ENCODE measurements at regions not wholly inside any gene's neighbourhood (a gene's known extent, or its start where the extent isn't known, plus 50 kb on each side); places are given as distances from the start of the nearest gene placed in this dataset.

DNA sequence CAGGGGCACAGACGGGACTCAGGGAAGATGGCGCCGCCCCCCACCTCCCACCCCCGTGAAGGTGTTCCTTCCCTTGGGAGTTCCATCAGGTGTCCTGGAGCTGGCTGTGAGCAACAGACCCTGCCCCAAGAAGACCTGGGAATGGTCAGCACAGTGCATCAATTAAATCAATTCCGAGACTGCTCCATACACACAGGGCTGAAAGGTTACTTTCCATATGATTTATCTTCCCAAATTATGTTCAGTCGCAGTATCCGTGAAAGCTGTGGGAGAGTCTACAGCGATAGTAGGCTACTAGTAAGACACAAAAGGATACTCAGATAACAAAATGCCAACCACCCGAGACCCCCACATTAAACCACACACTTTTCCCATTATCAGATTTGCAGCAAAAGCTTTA lies 71.8 kb upstream of the PABPC3 start:
- H3K27ac Mint-ChIP-seq (ENCODE audit: unreplicated experiment), result no peak overlapping the region
- H3K27me3 Mint-ChIP-seq (ENCODE audit: low read depth), result peaks cover 58% of the 10 kb centered on the region
- H3K4me3 Mint-ChIP-seq (ENCODE audit: unreplicated experiment), result no peak overlapping the region
- no peak for DNase-seq (ENCODE audit: low spot score)
- peaks cover 2% of the 10 kb centered on the region for H3K36me3 Mint-ChIP-seq (ENCODE audit: low read depth)
- no peaks in the 10 kb centered on the region for H3K4me1 Mint-ChIP-seq (ENCODE audit: low read depth)
- TF ChIP-seq, protein P1, sequence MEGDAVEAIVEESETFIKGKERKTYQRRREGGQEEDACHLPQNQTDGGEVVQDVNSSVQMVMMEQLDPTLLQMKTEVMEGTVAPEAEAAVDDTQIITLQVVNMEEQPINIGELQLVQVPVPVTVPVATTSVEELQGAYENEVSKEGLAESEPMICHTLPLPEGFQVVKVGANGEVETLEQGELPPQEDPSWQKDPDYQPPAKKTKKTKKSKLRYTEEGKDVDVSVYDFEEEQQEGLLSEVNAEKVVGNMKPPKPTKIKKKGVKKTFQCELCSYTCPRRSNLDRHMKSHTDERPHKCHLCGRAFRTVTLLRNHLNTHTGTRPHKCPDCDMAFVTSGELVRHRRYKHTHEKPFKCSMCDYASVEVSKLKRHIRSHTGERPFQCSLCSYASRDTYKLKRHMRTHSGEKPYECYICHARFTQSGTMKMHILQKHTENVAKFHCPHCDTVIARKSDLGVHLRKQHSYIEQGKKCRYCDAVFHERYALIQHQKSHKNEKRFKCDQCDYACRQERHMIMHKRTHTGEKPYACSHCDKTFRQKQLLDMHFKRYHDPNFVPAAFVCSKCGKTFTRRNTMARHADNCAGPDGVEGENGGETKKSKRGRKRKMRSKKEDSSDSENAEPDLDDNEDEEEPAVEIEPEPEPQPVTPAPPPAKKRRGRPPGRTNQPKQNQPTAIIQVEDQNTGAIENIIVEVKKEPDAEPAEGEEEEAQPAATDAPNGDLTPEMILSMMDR (IDR thresholded peaks at IDR 0.05), result no peak
- no peaks in the 10 kb centered on the region for H3K9me3 Mint-ChIP-seq (ENCODE audit: low read depth)

DNA sequence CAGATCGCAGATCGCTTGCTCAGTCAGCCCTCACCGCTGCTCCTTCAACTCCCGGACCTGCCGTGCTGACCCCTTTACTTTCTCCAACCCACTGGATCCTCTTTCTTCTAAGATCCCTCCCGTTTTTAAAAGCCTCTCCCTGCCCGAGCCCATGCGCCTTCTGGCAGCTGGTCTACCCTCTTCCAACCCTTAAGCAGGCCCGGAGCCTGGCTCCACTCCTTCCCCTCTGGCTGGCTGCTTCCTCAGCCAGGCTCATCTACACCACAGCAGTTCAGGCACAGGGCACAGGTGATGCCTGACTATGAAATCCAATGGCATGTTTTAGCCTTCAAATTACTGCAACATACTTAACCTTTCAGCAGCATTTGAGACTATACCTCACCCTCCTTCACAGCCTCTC lies 63.8 kb upstream of the PABPC3 start:
- no peaks in the 10 kb centered on the region for H3K4me1 Mint-ChIP-seq (ENCODE audit: low read depth)
- no peaks in the 10 kb centered on the region for H3K9me3 Mint-ChIP-seq (ENCODE audit: low read depth)
- H3K36me3 Mint-ChIP-seq (ENCODE audit: low read depth), result no peaks in the 10 kb centered on the region
- no peak overlapping the region for H3K27ac Mint-ChIP-seq (ENCODE audit: unreplicated experiment)
- TF ChIP-seq, protein P1 (IDR thresholded peaks at IDR 0.05), result no peak
- H3K4me3 Mint-ChIP-seq (ENCODE audit: unreplicated experiment), result no peak overlapping the region
- no peak for DNase-seq (ENCODE audit: low spot score)
- peaks cover 51% of the 10 kb centered on the region for H3K27me3 Mint-ChIP-seq (ENCODE audit: low read depth)

DNA sequence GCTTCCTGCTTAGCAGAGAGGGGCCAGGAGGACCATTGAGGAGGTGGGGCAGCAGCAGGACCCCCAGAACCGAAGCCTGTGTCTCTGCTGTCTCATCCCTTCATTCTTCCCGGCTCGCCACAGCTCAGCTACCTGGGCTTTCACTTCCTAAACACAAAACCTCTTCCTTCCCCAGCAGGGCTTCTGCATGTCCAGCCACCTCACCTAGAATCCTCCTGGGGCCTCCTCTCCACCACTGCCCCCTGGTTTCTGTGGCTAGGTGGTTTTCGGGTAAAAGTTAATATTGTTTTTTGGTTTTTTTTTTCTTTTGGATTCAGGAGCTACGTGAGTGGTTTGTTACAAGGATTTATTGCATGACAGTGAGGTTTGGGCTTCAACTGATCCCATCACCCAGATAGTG lies 61.8 kb upstream of the PABPC3 start:
- peaks cover 51% of the 10 kb centered on the region for H3K27me3 Mint-ChIP-seq (ENCODE audit: low read depth)
- no peaks in the 10 kb centered on the region for H3K4me1 Mint-ChIP-seq (ENCODE audit: low read depth)
- H3K27ac Mint-ChIP-seq (ENCODE audit: unreplicated experiment), result no peak overlapping the region
- no peak overlapping the region for H3K4me3 Mint-ChIP-seq (ENCODE audit: unreplicated experiment)
- H3K36me3 Mint-ChIP-seq (ENCODE audit: low read depth), result no peaks in the 10 kb centered on the region
- TF ChIP-seq, protein P1 (IDR thresholded peaks at IDR 0.05), result no peak
- H3K9me3 Mint-ChIP-seq (ENCODE audit: low read depth), result no peaks in the 10 kb centered on the region
- DNase-seq (ENCODE audit: low spot score), result no peak

DNA sequence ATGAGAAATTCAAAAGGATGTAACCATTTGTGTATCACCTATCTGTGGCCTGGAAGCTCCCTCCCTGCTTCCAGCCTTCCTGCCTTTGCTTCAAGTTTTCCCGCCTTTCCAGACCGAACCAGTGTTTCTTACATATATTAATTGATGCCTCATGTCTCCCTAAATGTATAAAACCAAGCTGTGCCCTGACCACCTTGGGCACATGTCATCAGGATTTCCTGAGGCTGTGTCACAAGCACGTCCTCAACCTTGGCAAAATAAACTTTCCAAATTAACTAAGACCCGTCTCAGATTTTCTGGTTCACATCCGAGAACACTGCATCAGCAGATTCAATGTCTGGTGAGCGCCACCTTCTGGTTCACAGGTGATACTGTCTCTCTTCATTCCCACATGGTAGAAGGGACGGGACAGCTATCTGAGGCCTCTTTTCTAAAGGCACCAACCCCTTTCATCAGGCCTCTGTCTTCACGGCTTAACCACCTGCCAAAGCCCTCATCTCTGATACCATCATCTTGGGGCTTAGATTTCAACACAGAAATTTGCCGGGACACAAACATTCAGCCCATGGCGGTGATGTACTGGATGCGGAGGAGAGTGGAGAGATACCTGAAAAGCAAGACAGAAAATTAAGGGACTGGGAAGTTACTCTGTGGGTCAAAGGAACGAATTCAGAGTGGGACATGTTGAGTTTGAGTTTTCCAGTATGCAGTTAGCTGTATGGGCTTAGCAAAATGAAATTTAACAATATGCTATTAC lies 58.7 kb upstream of the PABPC3 start:
- Mint-ChIP-seq H3K27me3 (ENCODE audit: low read depth) (peaks cover 57% of the 10 kb centered on the region), H3K36me3 (ENCODE audit: low read depth) (no peaks in the 10 kb centered on the region), H3K4me3 (ENCODE audit: unreplicated experiment) (no peak overlapping the region), H3K27ac (ENCODE audit: unreplicated experiment) (no peak overlapping the region), H3K4me1 (ENCODE audit: low read depth) (no peaks in the 10 kb centered on the region), H3K9me3 (ENCODE audit: low read depth) (no peaks in the 10 kb centered on the region)
- TF ChIP-seq, protein P1 (IDR thresholded peaks at IDR 0.05), result peak; percentile 87
- no peak for DNase-seq (ENCODE audit: low spot score)

DNA sequence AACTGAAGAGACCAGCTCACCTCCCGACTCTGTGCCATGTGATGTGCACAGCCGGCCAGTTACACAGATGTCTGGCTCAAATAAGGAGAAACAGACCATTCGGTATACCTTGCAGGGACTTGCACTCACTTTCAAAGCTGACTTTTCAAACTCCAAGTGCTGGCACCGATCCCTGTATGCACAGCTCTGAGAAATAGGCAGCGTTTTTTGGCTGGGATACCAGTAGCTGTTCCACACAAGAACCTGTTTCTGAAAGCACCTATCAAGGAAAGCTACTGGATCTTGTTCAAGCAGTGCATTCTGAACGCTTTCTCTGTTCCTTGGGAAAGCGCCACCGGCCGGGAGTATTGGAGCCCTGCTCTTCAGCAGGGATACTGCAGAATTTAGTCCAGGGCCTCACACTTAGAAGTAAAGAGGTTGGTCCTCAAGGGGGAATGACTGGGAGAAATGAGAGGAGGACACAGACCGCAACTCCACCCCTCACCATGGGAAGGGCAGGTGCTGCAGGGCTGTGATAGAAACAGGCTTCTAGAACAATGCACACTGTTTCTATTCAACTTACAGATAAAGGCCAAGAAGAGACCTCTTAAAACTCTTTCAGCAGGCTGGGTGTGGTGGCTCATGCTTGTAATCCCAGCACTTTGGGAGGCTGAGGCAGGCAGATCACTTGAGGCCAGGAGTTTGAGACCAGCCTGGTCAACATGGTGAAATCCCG lies 53.6 kb upstream of the PABPC3 start:
- Mint-ChIP-seq H3K36me3 (ENCODE audit: low read depth) (no peaks in the 10 kb centered on the region), H3K4me1 (ENCODE audit: low read depth) (peaks cover 4% of the 10 kb centered on the region), H3K4me3 (ENCODE audit: unreplicated experiment) (no peak overlapping the region), H3K9me3 (ENCODE audit: low read depth) (no peaks in the 10 kb centered on the region), H3K27ac (ENCODE audit: unreplicated experiment) (no peak overlapping the region), H3K27me3 (ENCODE audit: low read depth) (peaks cover 72% of the 10 kb centered on the region)
- TF ChIP-seq, protein P1 (IDR thresholded peaks at IDR 0.05), result no peak
- DNase-seq (ENCODE audit: low spot score), result no peak

Data from chondrocyte (in vitro differentiated cells).